OCI-LY3 (cell line): ENCODE measurements at regions not wholly inside any gene's neighbourhood (a gene's known extent, or its start where the extent isn't known, plus 50 kb on each side); places are given as distances from the start of the nearest gene placed in this dataset.

Experiments used
- CTCF ChIP-seq: fragments of 200-600, 300-600 bp; sonication (generic); IDR thresholded peaks from 2 replicates; pipeline ENCODE4 v1.5.1; 2014; ENCODE audit warnings: antibody characterized with exemption, low read length, low read depth
- EZH2phosphoT487 ChIP-seq: fragments of 200-600 bp; shearing (Covaris generic); IDR thresholded peaks from 2 replicates; pipeline ENCODE4 v1.6.1; 2018; ENCODE audit warnings: antibody characterized with exemption, mixed run types, low read depth

GRCh38 chr9:89937051-89937450 lies 332.2 kb downstream of the GADD45G start:
- TF ChIP-seq CTCF = no peak
- TF ChIP-seq EZH2phosphoT487 = no peak
